ENCODE measurements at regions not wholly inside any gene's neighbourhood (a gene's known extent, or its start where the extent isn't known, plus 50 kb on each side); places are given as distances from the start of the nearest gene placed in this dataset.

DNA sequence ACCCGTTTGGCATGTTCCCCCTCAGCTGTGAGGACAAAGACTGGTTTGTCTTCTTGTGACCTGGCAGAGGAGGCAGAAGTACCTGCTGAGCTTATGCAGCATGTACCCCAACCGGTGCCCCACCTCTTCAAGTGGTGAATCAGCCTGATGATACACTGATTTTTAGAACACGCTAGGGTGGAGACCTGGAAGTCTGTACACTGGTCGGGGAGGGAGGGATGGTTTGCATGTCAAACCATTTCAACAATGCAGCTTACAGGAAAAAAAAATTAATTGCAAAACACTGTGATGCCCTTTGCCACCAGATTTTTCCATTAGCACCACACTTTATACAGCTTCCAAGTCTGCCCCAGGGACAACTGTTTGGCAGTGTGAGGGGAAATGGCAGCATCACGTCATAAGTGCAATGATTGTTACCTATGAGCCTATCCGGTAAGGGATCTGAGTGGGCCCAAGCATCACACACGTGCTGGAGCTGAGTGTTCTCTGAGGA is 155.1 kb upstream of the DMRT1 start (continued):
- TF ChIP-seq, protein P1, sequence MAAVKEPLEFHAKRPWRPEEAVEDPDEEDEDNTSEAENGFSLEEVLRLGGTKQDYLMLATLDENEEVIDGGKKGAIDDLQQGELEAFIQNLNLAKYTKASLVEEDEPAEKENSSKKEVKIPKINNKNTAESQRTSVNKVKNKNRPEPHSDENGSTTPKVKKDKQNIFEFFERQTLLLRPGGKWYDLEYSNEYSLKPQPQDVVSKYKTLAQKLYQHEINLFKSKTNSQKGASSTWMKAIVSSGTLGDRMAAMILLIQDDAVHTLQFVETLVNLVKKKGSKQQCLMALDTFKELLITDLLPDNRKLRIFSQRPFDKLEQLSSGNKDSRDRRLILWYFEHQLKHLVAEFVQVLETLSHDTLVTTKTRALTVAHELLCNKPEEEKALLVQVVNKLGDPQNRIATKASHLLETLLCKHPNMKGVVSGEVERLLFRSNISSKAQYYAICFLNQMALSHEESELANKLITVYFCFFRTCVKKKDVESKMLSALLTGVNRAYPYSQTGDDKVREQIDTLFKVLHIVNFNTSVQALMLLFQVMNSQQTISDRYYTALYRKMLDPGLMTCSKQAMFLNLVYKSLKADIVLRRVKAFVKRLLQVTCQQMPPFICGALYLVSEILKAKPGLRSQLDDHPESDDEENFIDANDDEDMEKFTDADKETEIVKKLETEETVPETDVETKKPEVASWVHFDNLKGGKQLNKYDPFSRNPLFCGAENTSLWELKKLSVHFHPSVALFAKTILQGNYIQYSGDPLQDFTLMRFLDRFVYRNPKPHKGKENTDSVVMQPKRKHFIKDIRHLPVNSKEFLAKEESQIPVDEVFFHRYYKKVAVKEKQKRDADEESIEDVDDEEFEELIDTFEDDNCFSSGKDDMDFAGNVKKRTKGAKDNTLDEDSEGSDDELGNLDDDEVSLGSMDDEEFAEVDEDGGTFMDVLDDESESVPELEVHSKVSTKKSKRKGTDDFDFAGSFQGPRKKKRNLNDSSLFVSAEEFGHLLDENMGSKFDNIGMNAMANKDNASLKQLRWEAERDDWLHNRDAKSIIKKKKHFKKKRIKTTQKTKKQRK (IDR thresholded peaks at IDR 0.05; ENCODE audit: low read depth, low read length): no peak
- TF ChIP-seq CHD1 (IDR thresholded peaks at IDR 0.05; ENCODE audit: low read depth, low read length) (no peak), EP300 (IDR thresholded peaks at IDR 0.05; ENCODE audit: borderline replicate concordance in 1 of 2, control insufficient read depth in 1 of 2, low read depth in 2 of 2, low read length in 2 of 2) (no peak), MYB (IDR thresholded peaks at IDR 0.05; ENCODE audit: borderline replicate concordance, low read depth, low read length) (no peak)
- TF ChIP-seq, protein P2, sequence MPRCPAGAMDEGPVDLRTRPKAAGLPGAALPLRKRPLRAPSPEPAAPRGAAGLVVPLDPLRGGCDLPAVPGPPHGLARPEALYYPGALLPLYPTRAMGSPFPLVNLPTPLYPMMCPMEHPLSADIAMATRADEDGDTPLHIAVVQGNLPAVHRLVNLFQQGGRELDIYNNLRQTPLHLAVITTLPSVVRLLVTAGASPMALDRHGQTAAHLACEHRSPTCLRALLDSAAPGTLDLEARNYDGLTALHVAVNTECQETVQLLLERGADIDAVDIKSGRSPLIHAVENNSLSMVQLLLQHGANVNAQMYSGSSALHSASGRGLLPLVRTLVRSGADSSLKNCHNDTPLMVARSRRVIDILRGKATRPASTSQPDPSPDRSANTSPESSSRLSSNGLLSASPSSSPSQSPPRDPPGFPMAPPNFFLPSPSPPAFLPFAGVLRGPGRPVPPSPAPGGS (IDR thresholded peaks at IDR 0.05; ENCODE audit: borderline replicate concordance, insufficient read depth, low read depth, low read length, poor library complexity, severe bottlenecking): no peak

DNA sequence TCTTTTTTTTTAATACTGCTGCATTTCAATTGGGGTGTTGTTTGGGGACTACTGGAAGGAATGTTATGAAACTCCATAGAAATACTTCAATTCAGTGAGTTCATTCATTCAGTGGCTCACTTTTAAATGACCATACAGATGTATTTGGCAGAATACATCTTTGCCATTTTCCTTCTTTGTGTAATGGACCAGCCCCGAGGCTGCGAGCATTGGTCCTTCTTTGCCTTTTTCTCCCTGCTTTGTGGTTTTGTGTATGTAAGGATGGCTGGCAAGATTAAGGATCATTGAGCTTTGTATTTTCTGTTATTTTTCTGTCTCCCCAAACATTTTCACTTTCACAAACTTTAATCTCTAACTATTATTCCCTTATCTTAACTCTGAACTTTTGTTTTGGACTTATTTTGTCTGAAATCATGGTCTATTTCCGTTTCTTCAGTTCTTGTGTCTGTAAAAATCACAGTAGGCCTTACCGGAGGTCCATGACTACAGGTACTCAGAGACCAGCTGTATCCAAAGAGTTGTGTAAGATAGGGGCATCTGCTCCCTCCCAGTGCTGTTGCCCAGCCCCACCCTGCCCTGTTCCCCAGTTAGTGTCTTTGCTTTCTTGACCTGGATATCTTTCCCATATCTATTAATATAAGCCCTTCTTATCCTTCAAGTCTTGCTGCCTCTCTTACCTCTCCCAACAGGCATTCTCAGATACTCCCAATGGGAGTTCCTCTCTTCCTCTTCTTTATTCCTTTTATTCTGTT is 154.3 kb upstream of the DMRT1 start:
- no TSS peak for BruUV-seq (replicated peaks)
- DNase-seq (ENCODE audit: low read depth, low spot score) (no peak), FAIRE-seq (no peak), ATAC-seq (no peak)
- Histone ChIP-seq H3K79me2 (ENCODE audit: control insufficient read depth, insufficient read depth, low read length) (no peaks in the 10 kb centered on the region), H4K20me1 (ENCODE audit: control insufficient read depth, insufficient read depth) (no peaks in the 10 kb centered on the region), H3K4me3 (no peak overlapping the region), H3K9me3 (replicated peaks; ENCODE audit: control insufficient read depth, insufficient read depth, low read length) (no peaks in the 10 kb centered on the region), H3K9ac (ENCODE audit: control insufficient read depth, insufficient read depth, low read length) (no peak overlapping the region), H2AFZ (ENCODE audit: control insufficient read depth, low read depth, low read length) (no peak overlapping the region), H3K4me2 (ENCODE audit: control insufficient read depth, insufficient read depth) (no peak overlapping the region), H3K27ac (ENCODE audit: control insufficient read depth, insufficient read depth) (no peak overlapping the region), H3K36me3 (ENCODE audit: control insufficient read depth in 2 of 2, insufficient read depth in 2 of 2, low read length in 1 of 2) (no peaks in the 10 kb centered on the region), H3K4me1 (ENCODE audit: control insufficient read depth, insufficient read depth, low read length) (no peaks in the 10 kb centered on the region), H3K27me3 (replicated peaks in 1 of 2; ENCODE audit: control insufficient read depth in 2 of 2, insufficient read depth in 2 of 2, low read length in 1 of 2) (peaks cover 0 to 4% of the 10 kb centered on the region in 2 experiments; a peak in 1 of 4 replicates)
- ChIA-PET CTCF (no interaction called here), SMC1A (ENCODE audit: uncharacterized antibody, unreplicated experiment) (no interaction called here), POLR2A (no interaction called here), RAD21 (ENCODE audit: unreplicated experiment) (no interaction called here)
- WGBS (ENCODE audit: insufficient coverage, insufficient replicate concordance, low lambda C conversion rate, missing lambda C conversion rate): 69% methylated on average over 4 of the region's 4 CpGs
- in situ Hi-C loops (cut with MboI): no loop called here
- intact Hi-C loops (cut with micrococcal nuclease; ENCODE audit: unreplicated experiment): loop anchor here (10.0 kb wide), 1 partner anchor 948 kb away; no protein-coding TSS in a partner anchor
- TF ChIP-seq IRF4 (IDR thresholded peaks at IDR 0.05; ENCODE audit: low read depth, low read length) (no peak), NR2C2 (IDR thresholded peaks at IDR 0.05; ENCODE audit: borderline replicate concordance, control insufficient read depth, insufficient read length, low read depth) (no peak)
- TF ChIP-seq, protein P3, sequence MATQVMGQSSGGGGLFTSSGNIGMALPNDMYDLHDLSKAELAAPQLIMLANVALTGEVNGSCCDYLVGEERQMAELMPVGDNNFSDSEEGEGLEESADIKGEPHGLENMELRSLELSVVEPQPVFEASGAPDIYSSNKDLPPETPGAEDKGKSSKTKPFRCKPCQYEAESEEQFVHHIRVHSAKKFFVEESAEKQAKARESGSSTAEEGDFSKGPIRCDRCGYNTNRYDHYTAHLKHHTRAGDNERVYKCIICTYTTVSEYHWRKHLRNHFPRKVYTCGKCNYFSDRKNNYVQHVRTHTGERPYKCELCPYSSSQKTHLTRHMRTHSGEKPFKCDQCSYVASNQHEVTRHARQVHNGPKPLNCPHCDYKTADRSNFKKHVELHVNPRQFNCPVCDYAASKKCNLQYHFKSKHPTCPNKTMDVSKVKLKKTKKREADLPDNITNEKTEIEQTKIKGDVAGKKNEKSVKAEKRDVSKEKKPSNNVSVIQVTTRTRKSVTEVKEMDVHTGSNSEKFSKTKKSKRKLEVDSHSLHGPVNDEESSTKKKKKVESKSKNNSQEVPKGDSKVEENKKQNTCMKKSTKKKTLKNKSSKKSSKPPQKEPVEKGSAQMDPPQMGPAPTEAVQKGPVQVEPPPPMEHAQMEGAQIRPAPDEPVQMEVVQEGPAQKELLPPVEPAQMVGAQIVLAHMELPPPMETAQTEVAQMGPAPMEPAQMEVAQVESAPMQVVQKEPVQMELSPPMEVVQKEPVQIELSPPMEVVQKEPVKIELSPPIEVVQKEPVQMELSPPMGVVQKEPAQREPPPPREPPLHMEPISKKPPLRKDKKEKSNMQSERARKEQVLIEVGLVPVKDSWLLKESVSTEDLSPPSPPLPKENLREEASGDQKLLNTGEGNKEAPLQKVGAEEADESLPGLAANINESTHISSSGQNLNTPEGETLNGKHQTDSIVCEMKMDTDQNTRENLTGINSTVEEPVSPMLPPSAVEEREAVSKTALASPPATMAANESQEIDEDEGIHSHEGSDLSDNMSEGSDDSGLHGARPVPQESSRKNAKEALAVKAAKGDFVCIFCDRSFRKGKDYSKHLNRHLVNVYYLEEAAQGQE (IDR thresholded peaks at IDR 0.05; ENCODE audit: low read depth, low read length): no peak

All from GM12878 (cell line).